GM13976 (cell line): ENCODE measurements at regions not wholly inside any gene's neighbourhood (a gene's known extent, or its start where the extent isn't known, plus 50 kb on each side); places are given as distances from the start of the nearest gene placed in this dataset.

Source experiments
- DNase-seq: peaks from one replicate; pipeline ENCODE4 v3.0.0; 2012; ENCODE audit warnings: low spot score
- CTCF ChIP-seq: IDR thresholded peaks from 2 replicates; pipeline ENCODE4 v1.5.1; 2012; ENCODE audit warnings: borderline replicate concordance, mild to moderate bottlenecking; ENCODE audit not compliant: insufficient read depth; ENCODE audit errors: extremely low read depth, missing control alignments, control extremely low read depth
- in situ Hi-C: fragments of 300-500 bp; cut with MboI; formaldehyde crosslinking; loops from one replicate; pipeline ENCODE4 v1.12.0; 2022; ENCODE audit warnings: low sequenced_read_pairs, mixed read lengths, inconsistent platforms; ENCODE audit not compliant: unreplicated experiment

GRCh38 chr4:38547052-38547451 lies 116.9 kb upstream of the KLF3 start:
- DNase-seq: no peak
- in situ Hi-C loops: no loop called here
- TF ChIP-seq CTCF: no peak

GRCh38 chr4:38548256-38548655 lies 115.7 kb upstream of the KLF3 start:
- in situ Hi-C loops: no loop called here
- DNase-seq: no peak
- no peak for TF ChIP-seq CTCF

GRCh38 chr4:38559374-38559773 lies 104.6 kb upstream of the KLF3 start:
- in situ Hi-C loops: no loop called here
- no peak for TF ChIP-seq CTCF
- no peak for DNase-seq

- in situ Hi-C loops: no loop called here
- no peak for TF ChIP-seq CTCF
- no peak for DNase-seq
Measured at GRCh38 chr4:38560340-38560739, 103.7 kb upstream of the KLF3 start.

- TF ChIP-seq CTCF: no peak
- peak; percentile 80 for DNase-seq
- in situ Hi-C loops: no loop called here
Measured at GRCh38 chr4:38560768-38561558, 103.0 kb upstream of the KLF3 start.

- DNase-seq: peak; percentile 30
- TF ChIP-seq CTCF: no peak
- in situ Hi-C loops: no loop called here
Measured at GRCh38 chr4:38562751-38563198, 101.2 kb upstream of the KLF3 start.
